ENCODE measurements at regions not wholly inside any gene's neighbourhood (a gene's known extent, or its start where the extent isn't known, plus 50 kb on each side); places are given as distances from the start of the nearest gene placed in this dataset.

- H3K27ac ChIP-seq (ENCODE audit: low read depth, low read length), result no peak overlapping the region
- no peak overlapping the region for H2AFZ ChIP-seq (ENCODE audit: low read depth, low read length, severe bottlenecking)
- no peaks in the 10 kb centered on the region for H3K9me2 ChIP-seq (replicated peaks; ENCODE audit: insufficient read depth, low read length)
- H3K4me2 ChIP-seq (ENCODE audit: low read depth, low read length, poor library complexity, severe bottlenecking), result no peak overlapping the region
- H4K20me1 ChIP-seq (ENCODE audit: low read depth, low read length), result no peaks in the 10 kb centered on the region
- H3K9me3 ChIP-seq (ENCODE audit: insufficient read depth, low read length), result no peaks in the 10 kb centered on the region
- no peaks in the 10 kb centered on the region for H3F3A ChIP-seq (ENCODE audit: insufficient read depth)
- no peak overlapping the region for H3K4me3 ChIP-seq (ENCODE audit: insufficient read depth, low read length, poor library complexity, severe bottlenecking)
- TF ChIP-seq, protein P1, sequence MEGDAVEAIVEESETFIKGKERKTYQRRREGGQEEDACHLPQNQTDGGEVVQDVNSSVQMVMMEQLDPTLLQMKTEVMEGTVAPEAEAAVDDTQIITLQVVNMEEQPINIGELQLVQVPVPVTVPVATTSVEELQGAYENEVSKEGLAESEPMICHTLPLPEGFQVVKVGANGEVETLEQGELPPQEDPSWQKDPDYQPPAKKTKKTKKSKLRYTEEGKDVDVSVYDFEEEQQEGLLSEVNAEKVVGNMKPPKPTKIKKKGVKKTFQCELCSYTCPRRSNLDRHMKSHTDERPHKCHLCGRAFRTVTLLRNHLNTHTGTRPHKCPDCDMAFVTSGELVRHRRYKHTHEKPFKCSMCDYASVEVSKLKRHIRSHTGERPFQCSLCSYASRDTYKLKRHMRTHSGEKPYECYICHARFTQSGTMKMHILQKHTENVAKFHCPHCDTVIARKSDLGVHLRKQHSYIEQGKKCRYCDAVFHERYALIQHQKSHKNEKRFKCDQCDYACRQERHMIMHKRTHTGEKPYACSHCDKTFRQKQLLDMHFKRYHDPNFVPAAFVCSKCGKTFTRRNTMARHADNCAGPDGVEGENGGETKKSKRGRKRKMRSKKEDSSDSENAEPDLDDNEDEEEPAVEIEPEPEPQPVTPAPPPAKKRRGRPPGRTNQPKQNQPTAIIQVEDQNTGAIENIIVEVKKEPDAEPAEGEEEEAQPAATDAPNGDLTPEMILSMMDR (IDR thresholded peaks at IDR 0.05; ENCODE audit: insufficient read depth, low read length, poor library complexity, severe bottlenecking), result no peak
- TF ChIP-seq EZH2phosphoT487 (conservative IDR thresholded peaks at IDR 0.05; ENCODE audit: low read length), result no peak
- H3K27me3 ChIP-seq (ENCODE audit: low read length), result no peaks in the 10 kb centered on the region
- no peaks in the 10 kb centered on the region for H3K36me3 ChIP-seq (ENCODE audit: low read length)
- no peaks in the 10 kb centered on the region for H3K79me2 ChIP-seq (ENCODE audit: insufficient read depth, low read length)
- H3K9ac ChIP-seq (ENCODE audit: low read length), result no peak overlapping the region
These were observed 817.8 kb downstream of the MTRR start for GRCh38 chr5:8686707-8687106.

- no peaks in the 10 kb centered on the region for H3K79me2 ChIP-seq (ENCODE audit: insufficient read depth, low read length)
- H3K36me3 ChIP-seq (ENCODE audit: low read length), result no peaks in the 10 kb centered on the region
- H3K27me3 ChIP-seq (ENCODE audit: low read length), result no peaks in the 10 kb centered on the region
- H3K9ac ChIP-seq (ENCODE audit: low read length), result no peak overlapping the region
- no peaks in the 10 kb centered on the region for H3K9me2 ChIP-seq (replicated peaks; ENCODE audit: insufficient read depth, low read length)
- no peaks in the 10 kb centered on the region for H4K20me1 ChIP-seq (ENCODE audit: low read depth, low read length)
- no peak overlapping the region for H2AFZ ChIP-seq (ENCODE audit: low read depth, low read length, severe bottlenecking)
- H3K4me3 ChIP-seq (ENCODE audit: insufficient read depth, low read length, poor library complexity, severe bottlenecking), result no peak overlapping the region
- no peaks in the 10 kb centered on the region for H3F3A ChIP-seq (ENCODE audit: insufficient read depth)
- no peak overlapping the region for H3K27ac ChIP-seq (ENCODE audit: low read depth, low read length)
- no peak overlapping the region for H3K4me2 ChIP-seq (ENCODE audit: low read depth, low read length, poor library complexity, severe bottlenecking)
- TF ChIP-seq, protein P1 (IDR thresholded peaks at IDR 0.05; ENCODE audit: insufficient read depth, low read length, poor library complexity, severe bottlenecking), result no peak
- TF ChIP-seq EZH2phosphoT487 (conservative IDR thresholded peaks at IDR 0.05; ENCODE audit: low read length), result no peak
- H3K9me3 ChIP-seq (ENCODE audit: insufficient read depth, low read length), result no peaks in the 10 kb centered on the region
These were observed 820.8 kb downstream of the MTRR start for GRCh38 chr5:8689773-8690172.

DNA sequence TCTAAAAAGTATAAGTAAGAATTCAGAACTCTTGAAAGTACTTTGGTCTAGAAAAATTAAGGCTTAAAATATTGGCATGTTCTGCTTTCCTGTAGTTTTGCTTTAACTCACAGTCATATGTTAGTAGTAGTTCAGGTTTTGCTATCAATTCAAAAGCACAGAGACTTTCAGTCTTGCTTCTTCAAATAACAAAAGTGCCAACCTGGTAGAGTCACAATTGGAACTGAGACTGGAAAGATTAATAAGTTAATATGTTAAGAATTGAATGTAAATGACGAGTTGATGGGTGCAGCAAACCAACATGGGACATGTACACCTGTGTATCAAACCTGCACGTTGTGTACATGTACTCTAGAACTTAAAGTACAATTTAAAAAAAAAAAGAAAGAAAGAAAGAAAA lies 822.3 kb downstream of the MTRR start:
- H3K27me3 ChIP-seq (ENCODE audit: low read length), result no peaks in the 10 kb centered on the region
- H2AFZ ChIP-seq (ENCODE audit: low read depth, low read length, severe bottlenecking), result no peak overlapping the region
- H3K9me2 ChIP-seq (replicated peaks; ENCODE audit: insufficient read depth, low read length), result no peaks in the 10 kb centered on the region
- no peaks in the 10 kb centered on the region for H3K9me3 ChIP-seq (ENCODE audit: insufficient read depth, low read length)
- H3K27ac ChIP-seq (ENCODE audit: low read depth, low read length), result no peak overlapping the region
- H3F3A ChIP-seq (ENCODE audit: insufficient read depth), result no peaks in the 10 kb centered on the region
- no peak overlapping the region for H3K9ac ChIP-seq (ENCODE audit: low read length)
- no peaks in the 10 kb centered on the region for H3K36me3 ChIP-seq (ENCODE audit: low read length)
- no peaks in the 10 kb centered on the region for H4K20me1 ChIP-seq (ENCODE audit: low read depth, low read length)
- no peaks in the 10 kb centered on the region for H3K79me2 ChIP-seq (ENCODE audit: insufficient read depth, low read length)
- H3K4me3 ChIP-seq (ENCODE audit: insufficient read depth, low read length, poor library complexity, severe bottlenecking), result no peak overlapping the region
- H3K4me2 ChIP-seq (ENCODE audit: low read depth, low read length, poor library complexity, severe bottlenecking), result no peak overlapping the region
- TF ChIP-seq, protein P1 (IDR thresholded peaks at IDR 0.05; ENCODE audit: insufficient read depth, low read length, poor library complexity, severe bottlenecking), result no peak
- TF ChIP-seq EZH2phosphoT487 (conservative IDR thresholded peaks at IDR 0.05; ENCODE audit: low read length), result no peak
